NCI-H2107 treated with DMSO at 0.1 percent for 48 hours (cell line): ENCODE measurements at regions not wholly inside any gene's neighbourhood (a gene's known extent, or its start where the extent isn't known, plus 50 kb on each side); places are given as distances from the start of the nearest gene placed in this dataset.
A peak's percentile ranks its signal among the peaks of the same experiment; 100 is the strongest.
"Not testable (repeated sequence)": the region's sequence is repeated elsewhere in the genome, so short reads cannot be mapped to it uniquely, and the experiment has no call there.

ENCODE experiments used
- DNase-seq: peaks from one replicate; lab custom pipeline; 2025; ENCODE audit not compliant: unreplicated experiment; lab: John Stamatoyannopoulos, UW

DNA sequence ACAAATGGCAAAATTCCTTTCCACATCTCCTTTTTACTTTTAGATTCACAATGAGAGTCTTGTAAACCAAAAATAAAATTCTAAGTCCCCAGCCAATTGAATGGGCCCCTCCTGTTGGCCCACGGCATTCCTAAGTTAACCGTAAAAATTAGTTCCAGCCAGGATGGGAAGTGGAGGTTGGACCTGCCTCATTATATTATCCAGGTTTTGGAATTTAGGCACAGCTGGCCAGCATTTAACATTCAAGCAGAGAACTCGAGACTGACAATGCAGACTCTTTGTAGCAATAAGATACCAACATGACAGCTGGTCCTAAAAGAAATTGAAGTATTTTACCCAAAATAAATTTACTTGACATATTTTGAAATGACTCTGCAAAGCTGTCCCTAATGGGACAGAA is 321.0 kb upstream of the NAALADL2 start:
- no peak for DNase-seq

DNA sequence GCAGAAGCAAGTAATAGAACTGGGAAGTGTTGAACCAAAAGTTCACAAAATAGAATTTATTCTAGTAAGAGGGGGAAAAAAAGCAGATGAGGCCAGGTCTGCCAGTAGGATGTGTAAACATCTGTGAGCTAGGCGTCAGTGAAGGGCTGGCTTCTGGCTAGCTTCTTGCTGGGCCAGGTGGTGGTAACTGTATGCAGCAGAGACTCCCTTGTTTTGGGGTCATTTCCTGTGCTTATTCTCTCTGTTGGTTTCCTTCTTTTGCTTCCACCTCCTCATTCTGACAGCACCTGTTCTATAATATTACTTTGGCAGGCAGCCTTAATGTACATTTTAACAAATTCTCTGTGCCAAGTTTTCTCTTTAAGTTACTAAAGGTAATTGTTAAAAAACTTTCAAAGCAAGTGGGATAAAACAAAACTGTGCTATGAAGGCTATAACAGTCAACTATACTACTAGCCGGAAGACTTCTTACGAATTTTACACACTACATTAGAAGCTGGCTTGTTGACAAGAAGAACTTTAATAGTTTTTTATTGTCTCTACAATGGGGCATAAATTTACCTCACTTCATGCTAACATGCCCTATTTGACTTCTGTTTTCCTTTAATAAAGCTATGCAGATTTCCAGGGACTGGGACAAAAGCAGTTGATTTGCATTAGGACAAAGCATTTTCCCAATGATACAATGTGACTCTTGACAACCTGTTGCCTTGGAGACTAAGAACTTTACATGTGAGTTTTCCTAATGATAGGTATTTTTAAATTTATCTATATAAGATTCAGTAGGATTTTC is 318.8 kb upstream of the NAALADL2 start:
- DNase-seq, result no peak

DNA sequence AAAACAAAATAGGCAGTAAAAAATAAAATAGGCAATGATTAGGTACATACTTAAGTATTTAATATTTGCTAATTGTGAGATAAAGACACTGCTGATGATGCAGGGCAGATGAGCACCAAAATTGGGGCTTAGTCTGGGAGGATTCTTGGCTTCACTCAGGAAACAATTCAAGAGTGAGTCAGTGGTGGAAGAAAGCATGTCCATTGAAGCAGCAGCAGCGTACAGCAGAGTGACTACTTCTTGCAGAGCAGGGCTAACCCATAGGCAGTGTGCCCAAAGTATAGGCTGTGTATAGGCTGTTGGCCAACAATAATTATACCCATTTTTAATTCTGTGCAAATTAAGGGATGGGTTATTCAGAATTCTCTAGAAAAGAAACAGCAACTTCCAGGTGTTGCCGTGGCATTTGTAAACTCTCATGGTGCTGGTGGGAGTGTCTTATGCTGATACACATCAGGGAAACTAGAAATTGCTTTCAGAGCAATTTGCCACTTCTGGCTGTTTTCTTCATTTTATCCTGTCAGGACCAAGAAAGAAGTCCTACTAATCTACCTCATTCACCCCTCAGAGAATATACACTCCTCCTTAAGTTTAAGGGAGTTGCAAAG is 317.3 kb upstream of the NAALADL2 start:
- DNase-seq, result no peak

DNA sequence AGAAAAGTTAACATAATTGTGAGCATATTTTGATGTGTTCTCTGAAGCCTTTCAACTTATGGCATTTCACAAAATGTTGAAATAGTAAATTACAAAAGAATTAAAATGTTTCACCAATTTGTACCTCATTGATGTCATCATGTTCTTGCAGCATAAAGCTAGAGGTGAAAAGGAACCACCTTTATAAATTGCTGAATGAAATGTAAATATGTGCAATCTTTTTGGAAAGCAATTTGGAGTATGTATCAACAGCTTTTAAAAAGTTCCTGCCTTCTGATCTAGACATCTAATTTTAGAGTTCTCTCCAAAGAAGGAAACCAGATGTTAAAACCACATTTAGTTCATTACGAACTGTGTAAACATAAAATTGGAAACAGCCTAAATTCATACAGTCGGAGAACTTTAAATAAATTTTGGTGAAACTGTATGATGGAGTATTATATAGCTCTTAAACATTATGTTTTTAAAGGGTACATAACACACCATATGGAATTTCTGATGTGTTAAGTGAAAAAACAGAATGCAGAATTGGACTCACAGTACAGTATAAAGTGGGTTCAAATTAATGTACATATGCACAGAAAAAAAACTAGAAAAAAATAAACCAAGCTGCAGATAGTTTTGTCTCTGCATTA is 311.2 kb upstream of the NAALADL2 start:
- no peak for DNase-seq

DNA sequence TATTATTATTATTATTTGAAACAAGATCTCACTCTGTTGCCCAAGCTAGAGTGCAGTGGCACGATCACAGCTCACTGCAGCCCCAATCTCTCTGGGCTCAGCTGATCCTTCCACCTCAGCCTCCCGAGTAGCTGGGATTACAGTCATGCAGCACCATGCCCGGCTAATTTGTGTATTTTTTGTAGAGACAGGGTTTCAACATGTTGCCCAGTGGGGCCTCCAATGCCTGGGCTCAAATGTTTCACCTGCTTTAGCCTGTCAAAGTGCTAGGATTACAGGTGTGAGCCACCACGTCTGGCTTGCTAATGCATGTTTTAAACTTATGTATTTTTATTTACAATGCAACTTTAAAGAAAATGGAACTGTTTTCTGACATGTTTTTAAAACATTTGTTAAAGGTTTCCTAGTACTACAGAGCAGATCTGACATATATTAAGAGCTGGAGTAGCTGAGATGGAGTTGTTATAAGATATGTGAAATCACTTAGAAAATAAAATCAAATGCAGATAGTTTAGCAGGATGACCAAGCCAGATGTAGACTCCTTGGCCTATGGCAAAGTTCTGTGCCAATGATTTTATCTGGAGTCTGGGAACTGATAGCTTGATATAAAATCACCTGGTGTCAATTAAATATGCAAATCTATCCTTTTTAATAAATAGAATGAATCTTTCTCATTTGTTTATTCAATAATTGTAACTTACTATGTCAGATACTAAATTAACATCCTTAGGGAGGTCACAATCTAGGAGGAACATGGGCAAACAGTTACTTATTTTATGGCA is 310.1 kb upstream of the NAALADL2 start:
- DNase-seq, result no peak

DNA sequence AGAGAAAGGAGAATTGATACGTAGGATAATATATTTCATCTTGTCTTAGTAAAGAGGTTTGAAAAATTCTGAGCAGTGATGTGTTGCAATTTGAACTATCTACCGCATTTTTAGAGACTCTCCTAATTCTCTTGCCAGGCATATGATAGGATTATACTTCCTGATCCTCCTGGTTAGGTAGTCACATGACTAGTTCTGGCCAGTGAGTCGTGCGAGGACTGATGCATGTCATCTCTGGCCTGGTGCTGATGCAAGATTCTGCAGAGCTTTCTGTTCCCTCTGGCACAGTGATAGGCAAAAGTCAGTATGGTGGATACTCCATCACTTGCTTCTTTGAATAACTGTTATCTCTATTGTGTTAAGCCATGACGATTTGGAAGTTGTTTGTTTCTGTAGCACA is 277.6 kb upstream of the NAALADL2 start:
- DNase-seq, result no peak

DNA sequence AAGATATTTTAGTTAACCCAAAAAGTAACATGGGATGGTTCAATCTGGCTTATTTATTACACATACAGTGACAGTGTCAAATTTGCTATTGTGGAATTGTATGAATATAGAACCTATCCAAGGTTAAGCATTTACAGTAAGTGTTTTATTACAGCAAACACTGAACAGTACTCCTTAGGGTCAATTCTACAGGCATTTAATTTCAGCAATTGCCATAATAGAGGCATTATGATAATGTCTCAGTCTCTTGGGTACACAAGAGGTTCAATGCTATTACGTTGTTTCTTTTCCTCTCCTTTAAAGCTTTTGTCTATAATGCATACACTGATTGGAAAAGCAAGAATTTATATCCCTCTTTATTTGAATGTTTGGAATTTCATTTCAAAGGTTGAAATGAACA is 275.7 kb upstream of the NAALADL2 start:
- no peak for DNase-seq

DNA sequence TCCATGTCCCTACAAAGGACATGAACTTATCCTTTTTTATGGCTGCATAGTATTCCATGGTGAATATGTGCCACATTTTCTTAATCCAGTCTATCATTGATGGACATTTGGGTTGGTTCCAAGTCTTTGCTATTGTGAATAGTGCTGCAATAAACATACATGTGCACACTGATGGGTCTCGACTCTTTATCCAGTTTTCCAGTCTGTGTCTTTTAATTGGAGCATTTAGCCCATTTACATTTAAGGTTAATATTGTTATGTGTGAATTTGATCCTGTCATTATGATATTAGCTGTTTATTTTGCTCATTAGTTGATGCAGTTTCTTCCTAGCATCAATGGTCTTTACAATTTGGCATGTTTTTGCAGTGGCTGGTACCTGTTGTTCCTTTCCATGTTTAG is 272.0 kb upstream of the NAALADL2 start:
- DNase-seq, result not testable (repeated sequence)

DNA sequence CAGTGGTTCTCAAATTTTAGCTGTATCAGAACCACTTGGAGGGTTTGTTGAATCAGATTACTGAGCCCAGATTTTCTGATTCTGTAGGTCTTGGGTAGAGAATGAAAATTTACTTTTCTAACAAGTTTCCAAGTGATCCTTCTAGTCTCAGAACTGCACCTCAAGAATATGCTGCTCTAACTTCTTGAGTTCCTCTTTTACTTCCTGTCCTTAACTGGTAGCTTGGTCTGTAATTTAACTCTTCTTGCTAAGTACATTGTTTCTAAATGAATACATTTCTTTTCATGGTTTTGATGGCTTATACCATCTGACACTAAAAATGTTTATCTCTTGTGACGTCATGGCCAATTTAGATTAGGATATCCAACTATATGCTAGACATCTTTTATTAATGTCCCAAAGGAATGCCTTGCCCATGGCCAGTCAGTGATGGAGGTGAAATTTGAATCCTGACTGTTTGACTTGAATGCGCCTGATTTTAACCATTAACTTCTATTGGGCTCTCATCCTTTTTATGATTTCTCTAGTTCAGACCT is 262.6 kb upstream of the NAALADL2 start:
- DNase-seq, result no peak

DNA sequence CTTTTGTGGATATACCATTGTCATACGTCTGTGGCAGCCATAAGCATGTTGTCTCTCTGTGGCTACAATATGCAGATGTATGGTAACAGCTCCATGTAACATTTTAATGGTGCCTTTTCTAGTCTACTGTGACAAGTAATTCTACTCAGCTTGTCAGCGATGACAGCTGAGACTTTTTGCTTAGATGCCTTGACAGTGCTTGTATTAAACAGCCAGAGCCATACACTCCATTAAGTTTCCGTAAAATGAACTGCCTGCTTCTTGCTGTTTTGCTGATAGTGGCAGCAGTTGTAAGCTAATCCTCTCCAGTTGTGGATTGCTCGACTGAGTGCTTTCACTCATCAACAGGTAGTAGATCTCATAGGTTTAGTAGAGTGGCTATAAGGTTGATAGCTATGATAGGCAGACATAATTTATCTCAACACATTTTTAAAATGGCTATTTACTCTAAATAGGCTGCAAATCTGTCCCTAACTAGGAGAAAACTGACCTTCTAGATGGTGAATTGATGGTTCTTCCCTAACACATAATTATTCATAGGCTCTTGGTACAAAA is 260.2 kb upstream of the NAALADL2 start:
- no peak for DNase-seq

DNA sequence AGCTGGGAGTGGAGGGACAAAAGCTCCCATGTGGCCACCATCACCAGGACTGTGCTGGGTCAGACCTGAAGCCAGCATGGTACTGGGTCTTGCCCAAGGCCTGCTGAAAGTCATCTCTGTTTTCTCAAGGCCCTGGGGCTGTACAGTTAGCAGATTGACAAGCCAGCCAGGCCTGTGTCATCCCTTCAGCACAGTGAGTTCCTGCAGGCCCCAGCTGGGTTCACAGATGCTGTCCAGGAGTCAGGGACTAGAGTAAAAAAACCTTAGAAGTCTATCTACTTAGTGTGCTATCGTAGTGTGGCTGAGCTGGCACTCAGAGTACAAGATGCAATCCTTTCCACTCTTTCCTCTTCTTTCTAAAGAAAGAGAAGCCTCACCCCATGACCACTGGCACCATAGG is 246.0 kb upstream of the NAALADL2 start:
- no peak for DNase-seq

DNA sequence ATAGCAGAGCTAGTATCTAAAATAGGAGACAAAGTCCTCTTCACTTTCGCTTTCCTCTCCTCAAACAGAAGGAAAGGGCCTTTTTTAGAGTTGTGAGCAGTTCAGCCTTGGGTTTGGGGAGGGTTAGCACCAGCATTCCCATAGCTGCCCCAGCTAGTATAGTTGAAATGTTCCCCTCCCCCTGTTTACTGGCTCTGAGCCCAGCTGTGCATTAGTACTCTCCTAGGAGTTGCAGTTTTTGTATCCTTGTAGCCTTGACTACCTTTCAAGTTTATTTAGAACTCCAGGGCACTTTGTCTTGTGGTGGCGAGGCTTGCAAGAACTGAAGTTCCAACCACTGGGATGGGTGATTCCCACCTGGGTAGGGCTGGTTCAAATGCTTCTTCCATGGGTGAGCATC is 245.1 kb upstream of the NAALADL2 start:
- DNase-seq, result peak; percentile 72

DNA sequence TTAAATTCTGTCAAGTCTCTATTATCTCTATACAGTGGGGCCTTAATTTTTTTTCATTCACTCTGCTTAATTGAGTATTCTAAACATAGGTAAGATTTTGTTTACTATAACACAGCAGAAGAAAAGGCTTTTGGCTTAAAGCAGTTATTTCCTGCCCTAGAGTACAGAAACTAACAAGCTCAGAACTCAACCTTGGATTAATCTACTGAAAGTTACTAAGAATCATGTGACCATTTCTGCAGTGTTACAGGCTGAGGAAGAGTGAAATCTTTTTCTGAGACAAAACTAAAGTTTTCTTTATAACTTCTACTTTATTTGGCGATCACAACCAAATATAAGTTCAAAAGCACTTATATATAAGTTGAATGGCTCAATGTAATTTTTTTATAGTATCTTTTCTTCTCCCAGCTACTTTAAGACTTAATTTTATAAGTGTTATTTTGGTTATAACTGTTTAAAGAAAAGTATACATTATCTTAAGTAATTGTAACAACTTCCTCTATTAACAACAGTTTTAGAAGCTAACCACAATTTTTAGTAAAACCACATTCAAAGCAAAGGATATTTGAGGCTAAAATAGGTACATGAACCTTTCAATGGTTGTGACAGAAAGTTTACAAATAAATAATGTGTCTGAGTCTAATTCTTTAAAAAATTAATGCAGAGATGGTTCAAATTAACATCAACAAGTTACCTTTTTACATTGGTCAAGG is 240.6 kb upstream of the NAALADL2 start:
- no peak for DNase-seq

DNA sequence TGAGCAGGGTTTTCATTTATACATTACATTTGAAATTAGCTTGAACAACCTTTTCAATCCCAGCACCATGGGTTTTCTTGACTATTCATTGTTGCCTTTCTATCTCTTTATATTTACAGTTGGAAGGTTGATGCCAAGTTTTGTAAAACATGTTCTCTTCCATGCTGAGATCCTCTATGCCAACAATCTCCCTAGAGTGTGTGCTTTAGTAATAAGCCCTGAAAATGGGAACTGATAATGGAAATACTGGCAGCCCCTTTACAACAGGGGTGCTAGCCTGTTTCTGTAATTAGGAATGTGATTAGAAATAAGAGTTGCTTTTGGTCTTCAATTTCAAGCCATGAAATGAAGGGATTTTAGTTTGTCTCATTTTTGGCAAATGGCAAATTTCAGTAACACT is 239.9 kb upstream of the NAALADL2 start:
- no peak for DNase-seq

DNA sequence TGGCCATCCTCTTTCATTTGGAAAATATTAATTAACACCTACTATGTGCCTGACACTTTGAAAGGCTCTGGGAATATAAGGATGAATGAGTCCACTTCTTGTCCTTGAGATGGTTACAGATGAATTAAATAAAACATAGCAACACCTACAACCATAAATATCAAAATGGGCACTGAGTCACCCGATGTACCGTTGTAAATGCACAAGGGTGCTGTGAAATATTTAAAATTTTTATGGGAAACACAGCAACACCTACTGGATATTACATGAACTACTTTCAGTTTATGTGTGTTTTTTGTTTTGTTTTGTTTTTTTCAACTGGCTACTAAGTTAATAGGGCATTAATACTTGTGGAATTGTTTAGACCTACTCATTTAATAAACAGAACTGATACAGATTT is 239.0 kb upstream of the NAALADL2 start:
- no peak for DNase-seq

DNA sequence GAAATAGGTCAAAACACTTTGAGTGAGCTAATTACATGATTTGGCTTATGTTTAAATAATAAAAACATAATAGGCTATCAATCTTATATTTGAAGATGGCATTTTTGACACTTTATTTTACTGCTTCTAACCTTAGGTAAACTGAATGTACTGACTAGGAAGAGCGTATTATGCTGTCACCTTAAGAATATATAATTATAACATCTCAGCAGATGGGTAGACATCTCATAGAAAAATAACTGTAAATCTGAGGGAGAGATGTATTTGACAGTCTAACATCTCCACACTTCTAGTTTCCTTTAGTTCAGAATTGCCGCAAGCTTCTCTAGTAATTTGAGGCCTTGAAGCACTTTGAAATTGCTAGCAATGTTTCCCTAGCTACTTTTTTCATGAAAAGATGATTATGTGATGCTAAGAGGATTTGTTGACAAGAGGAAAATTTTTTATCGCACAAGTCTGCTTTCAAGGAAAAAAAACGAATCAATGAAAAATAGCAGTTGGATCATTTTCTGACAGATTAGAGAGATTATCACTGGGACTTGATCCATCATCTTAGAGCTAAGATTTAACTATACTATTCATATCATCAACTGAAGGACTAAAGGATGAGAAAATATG is 238.2 kb upstream of the NAALADL2 start:
- DNase-seq, result no peak

DNA sequence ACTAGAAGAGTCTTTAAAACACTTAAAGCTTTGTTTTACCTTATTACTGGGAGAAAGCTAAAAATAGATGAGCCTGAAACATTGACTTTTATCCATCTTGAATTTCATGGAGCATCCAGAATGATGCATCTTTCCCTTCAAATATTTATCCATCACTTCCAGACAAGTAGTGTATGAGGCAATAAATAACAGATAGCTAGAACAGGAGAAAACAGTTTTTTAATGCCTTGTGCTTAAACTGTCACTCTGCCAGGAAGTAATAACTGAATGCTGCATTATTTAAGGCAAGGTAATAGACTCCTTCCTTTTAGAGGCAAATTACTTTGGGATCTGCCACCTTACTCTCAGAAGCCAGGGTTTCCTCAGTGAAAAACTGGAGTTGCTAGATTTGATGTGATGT is 225.8 kb upstream of the NAALADL2 start:
- DNase-seq, result no peak

DNA sequence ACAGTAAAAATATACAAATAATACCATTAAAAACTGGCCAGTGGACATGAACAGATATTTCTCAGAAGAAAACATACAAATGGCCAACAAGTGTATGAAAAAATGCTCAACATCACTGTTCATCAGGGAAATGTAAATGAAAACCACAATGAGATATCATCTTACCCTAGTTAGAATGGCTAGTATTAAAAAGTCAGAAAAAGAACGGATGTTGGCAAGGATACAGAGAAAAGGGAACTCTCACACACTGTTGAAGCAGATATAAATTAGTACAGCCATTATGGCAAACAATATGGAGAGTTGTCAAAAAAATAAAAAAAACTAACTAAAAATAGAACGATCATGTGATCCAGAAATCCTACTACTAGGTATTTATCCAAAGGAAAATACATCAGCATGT is 222.7 kb upstream of the NAALADL2 start:
- DNase-seq, result no peak

DNA sequence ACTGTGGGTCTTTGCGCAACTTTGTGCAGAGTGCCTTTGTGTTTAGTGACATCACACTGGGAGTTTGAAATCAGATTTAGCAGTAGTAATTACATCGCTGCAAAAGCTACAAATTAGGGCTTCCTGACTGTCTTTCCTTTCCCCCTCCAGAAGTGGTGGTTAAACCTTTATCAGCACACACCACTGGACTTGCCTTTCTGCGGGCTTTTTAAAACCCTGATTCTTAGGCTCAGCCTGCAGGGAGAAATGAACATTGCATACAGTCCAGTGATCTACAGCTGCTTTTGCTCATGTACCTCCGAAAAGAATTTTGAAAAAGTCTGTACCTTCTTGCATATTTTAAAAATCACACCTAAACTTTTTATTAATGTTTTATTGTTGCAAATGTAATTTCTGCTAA is 219.7 kb upstream of the NAALADL2 start:
- DNase-seq, result no peak

DNA sequence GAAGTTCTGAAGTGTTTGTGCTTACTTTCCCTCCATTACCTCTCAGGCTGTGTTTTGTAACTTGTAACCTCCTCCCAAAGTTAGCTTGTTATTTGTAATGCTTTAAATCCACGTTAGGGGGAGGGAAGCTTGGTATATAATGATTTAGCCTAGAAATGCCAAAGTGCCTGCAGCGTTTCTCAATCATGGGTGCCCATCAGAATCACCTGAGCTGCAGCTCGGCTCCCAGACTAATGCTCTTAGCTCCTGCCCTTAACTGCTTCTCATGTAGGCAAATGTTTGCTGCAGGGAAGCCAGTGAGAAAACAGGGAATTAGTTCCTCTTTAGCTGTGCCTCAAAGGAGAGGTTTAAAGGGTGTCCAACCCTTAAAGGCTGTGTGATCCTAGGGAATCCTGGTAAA is 219.2 kb upstream of the NAALADL2 start:
- DNase-seq, result no peak
